HCT116 (cell line): ENCODE measurements at regions not wholly inside any gene's neighbourhood (a gene's known extent, or its start where the extent isn't known, plus 50 kb on each side); places are given as distances from the start of the nearest gene placed in this dataset.

Experiments
- CBX3 ChIP-seq: IDR thresholded peaks from 2 replicates; pipeline ENCODE4 v1.6.1; 2012; ENCODE audit warnings: low read depth
- CEBPB ChIP-seq: IDR thresholded peaks from 2 replicates; pipeline ENCODE4 v1.6.1; 2012; ENCODE audit warnings: low read depth
- CTCF ChIP-seq, 3 experiments: fragments of 200-600 bp in 1 of 3; sonication (generic) in 1 of 3; IDR thresholded peaks in 2 of 3; conservative IDR thresholded peaks in 1 of 3; 2 replicates each; pipeline ENCODE4 v1.5.1; 2012 to 2017; ENCODE audit warnings: low read depth in 2 of 3, low read length in 2 of 3, antibody characterized with exemption in 1 of 3, borderline replicate concordance in 1 of 3, control low read depth in 1 of 3, mild to moderate bottlenecking in 1 of 3, mixed read lengths in 1 of 3, mixed run types in 1 of 3, moderate library complexity in 1 of 3; ENCODE audit not compliant: insufficient read depth in 1 of 3
- EZH2 ChIP-seq: fragments of 200-600 bp; sonication (generic); IDR thresholded peaks from 2 replicates; pipeline ENCODE4 v1.6.1; 2017; ENCODE audit warnings: antibody characterized with exemption, mixed run types
- EZH2phosphoT487 ChIP-seq: fragments of 200-600 bp; IDR thresholded peaks from 2 replicates; pipeline ENCODE4 v1.6.1; 2018; ENCODE audit warnings: antibody characterized with exemption, borderline replicate concordance
- POLR2A ChIP-seq: IDR thresholded peaks from 2 replicates; pipeline ENCODE4 v1.7.0; 2011; ENCODE audit warnings: borderline replicate concordance; ENCODE audit not compliant: insufficient read depth, insufficient read length; ENCODE audit errors: extremely low read depth
- RAD21 ChIP-seq: IDR thresholded peaks from 2 replicates; pipeline ENCODE4 v1.6.1; 2012; ENCODE audit warnings: low read depth, mild to moderate bottlenecking
- SIN3A ChIP-seq: IDR thresholded peaks from 2 replicates; pipeline ENCODE4 v1.6.1; 2012; ENCODE audit warnings: low read depth
- SP1 ChIP-seq: IDR thresholded peaks from 2 replicates; pipeline ENCODE4 v1.6.1; 2012; ENCODE audit warnings: low read depth
- ZBTB33 ChIP-seq: IDR thresholded peaks from 2 replicates; pipeline ENCODE4 v1.6.1; 2011; ENCODE audit warnings: mild to moderate bottlenecking, low read length, moderate library complexity; ENCODE audit not compliant: insufficient replicate concordance; ENCODE audit errors: extremely low read depth
- TF ChIP-seq, protein P1 (sequence below): IDR thresholded peaks from 2 replicates; pipeline ENCODE4 v1.6.1; 2012; ENCODE audit warnings: low read depth
- TF ChIP-seq, protein P2 (sequence below): IDR thresholded peaks from 2 replicates; pipeline ENCODE4 v1.6.1; 2012

- TF ChIP-seq CEBPB (no peak), CTCF (IDR thresholded peaks at IDR 0.05 in 2 of 3, conservative IDR thresholded peaks at IDR 0.05 in 1 of 3; ENCODE audit: borderline replicate concordance in 1 of 3, insufficient read depth in 1 of 3, low read depth in 2 of 3, low read length in 2 of 3) (no peak), POLR2A (no peak), SIN3A (no peak), ZBTB33 (no peak), EZH2 (no peak), RAD21 (no peak), SP1 (no peak), EZH2phosphoT487 (no peak), CBX3 (no peak)
- TF ChIP-seq, protein P1, sequence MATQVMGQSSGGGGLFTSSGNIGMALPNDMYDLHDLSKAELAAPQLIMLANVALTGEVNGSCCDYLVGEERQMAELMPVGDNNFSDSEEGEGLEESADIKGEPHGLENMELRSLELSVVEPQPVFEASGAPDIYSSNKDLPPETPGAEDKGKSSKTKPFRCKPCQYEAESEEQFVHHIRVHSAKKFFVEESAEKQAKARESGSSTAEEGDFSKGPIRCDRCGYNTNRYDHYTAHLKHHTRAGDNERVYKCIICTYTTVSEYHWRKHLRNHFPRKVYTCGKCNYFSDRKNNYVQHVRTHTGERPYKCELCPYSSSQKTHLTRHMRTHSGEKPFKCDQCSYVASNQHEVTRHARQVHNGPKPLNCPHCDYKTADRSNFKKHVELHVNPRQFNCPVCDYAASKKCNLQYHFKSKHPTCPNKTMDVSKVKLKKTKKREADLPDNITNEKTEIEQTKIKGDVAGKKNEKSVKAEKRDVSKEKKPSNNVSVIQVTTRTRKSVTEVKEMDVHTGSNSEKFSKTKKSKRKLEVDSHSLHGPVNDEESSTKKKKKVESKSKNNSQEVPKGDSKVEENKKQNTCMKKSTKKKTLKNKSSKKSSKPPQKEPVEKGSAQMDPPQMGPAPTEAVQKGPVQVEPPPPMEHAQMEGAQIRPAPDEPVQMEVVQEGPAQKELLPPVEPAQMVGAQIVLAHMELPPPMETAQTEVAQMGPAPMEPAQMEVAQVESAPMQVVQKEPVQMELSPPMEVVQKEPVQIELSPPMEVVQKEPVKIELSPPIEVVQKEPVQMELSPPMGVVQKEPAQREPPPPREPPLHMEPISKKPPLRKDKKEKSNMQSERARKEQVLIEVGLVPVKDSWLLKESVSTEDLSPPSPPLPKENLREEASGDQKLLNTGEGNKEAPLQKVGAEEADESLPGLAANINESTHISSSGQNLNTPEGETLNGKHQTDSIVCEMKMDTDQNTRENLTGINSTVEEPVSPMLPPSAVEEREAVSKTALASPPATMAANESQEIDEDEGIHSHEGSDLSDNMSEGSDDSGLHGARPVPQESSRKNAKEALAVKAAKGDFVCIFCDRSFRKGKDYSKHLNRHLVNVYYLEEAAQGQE: no peak
- TF ChIP-seq, protein P2, sequence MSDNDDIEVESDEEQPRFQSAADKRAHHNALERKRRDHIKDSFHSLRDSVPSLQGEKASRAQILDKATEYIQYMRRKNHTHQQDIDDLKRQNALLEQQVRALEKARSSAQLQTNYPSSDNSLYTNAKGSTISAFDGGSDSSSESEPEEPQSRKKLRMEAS: no peak
Observed at GRCh38 chr2:45268631-45269030, 259.4 kb upstream of the SIX2 start.
